ENCODE measurements at regions not wholly inside any gene's neighbourhood (a gene's known extent, or its start where the extent isn't known, plus 50 kb on each side); places are given as distances from the start of the nearest gene placed in this dataset.

DNA sequence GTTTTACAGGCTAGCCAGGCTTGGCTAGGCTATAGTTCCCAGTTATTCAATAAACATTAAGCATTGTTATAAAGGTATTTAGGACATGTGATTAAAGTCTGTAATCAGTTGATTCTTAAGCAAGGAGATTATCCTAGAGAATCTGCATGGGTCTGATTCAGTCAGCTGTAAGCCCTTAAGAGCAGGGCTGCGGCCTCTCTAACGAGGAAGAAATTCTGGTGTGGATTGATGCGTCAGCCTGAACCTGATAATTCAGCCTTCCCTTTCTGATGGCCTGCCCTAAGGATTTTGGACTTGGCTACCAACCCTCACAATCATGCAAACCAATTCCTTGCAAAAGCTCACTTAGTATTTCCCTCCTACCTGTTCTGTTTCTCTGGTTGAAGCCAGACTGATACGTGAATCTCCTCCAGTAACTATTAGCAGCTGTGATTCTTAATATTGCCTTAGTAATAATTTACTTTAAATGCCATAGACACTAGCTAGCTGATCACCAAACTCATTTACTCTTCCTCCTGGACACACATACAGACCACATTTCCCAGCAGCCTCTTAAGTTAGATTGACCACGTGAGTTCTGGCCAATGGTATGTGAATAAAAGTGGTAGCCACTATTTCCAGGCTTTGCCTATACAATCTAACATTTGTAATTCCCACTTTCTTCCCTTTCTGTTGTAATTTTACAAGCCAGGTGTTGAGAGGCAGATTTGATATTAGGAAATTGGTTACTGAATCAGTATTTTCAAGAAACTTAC is 678.0 kb upstream of the INTU start:
- Histone ChIP-seq H3K36me3 (no peaks in the 10 kb centered on the region), H3K9me3 (peaks cover 0 to 13% (median 0%) of the 10 kb centered on the region in 8 donors), H3K4me3 (no peak overlapping the region), H3K4me1 (no peaks in the 10 kb centered on the region), H3K27ac (no peak overlapping the region), H3K27me3 (replicated peaks in 1 of 7) (no peaks in the 10 kb centered on the region)
- 83 to 93% (median 90%) methylated on average over 5 of the region's 5 CpGs for WGBS, 5 donors
- TF ChIP-seq, protein P1, sequence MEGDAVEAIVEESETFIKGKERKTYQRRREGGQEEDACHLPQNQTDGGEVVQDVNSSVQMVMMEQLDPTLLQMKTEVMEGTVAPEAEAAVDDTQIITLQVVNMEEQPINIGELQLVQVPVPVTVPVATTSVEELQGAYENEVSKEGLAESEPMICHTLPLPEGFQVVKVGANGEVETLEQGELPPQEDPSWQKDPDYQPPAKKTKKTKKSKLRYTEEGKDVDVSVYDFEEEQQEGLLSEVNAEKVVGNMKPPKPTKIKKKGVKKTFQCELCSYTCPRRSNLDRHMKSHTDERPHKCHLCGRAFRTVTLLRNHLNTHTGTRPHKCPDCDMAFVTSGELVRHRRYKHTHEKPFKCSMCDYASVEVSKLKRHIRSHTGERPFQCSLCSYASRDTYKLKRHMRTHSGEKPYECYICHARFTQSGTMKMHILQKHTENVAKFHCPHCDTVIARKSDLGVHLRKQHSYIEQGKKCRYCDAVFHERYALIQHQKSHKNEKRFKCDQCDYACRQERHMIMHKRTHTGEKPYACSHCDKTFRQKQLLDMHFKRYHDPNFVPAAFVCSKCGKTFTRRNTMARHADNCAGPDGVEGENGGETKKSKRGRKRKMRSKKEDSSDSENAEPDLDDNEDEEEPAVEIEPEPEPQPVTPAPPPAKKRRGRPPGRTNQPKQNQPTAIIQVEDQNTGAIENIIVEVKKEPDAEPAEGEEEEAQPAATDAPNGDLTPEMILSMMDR (IDR thresholded peaks at IDR 0.05 in 8 of 11, conservative IDR thresholded peaks at IDR 0.05 in 3 of 11), result no peak
- TF ChIP-seq POLR2A (IDR thresholded peaks at IDR 0.05) (no peak), POLR2AphosphoS5 (IDR thresholded peaks at IDR 0.05) (no peak)
- intact Hi-C loops (cut with DNase I; ENCODE audit: low total_unique reads), result no loop called here
- DNase-seq, result no peak

DNA sequence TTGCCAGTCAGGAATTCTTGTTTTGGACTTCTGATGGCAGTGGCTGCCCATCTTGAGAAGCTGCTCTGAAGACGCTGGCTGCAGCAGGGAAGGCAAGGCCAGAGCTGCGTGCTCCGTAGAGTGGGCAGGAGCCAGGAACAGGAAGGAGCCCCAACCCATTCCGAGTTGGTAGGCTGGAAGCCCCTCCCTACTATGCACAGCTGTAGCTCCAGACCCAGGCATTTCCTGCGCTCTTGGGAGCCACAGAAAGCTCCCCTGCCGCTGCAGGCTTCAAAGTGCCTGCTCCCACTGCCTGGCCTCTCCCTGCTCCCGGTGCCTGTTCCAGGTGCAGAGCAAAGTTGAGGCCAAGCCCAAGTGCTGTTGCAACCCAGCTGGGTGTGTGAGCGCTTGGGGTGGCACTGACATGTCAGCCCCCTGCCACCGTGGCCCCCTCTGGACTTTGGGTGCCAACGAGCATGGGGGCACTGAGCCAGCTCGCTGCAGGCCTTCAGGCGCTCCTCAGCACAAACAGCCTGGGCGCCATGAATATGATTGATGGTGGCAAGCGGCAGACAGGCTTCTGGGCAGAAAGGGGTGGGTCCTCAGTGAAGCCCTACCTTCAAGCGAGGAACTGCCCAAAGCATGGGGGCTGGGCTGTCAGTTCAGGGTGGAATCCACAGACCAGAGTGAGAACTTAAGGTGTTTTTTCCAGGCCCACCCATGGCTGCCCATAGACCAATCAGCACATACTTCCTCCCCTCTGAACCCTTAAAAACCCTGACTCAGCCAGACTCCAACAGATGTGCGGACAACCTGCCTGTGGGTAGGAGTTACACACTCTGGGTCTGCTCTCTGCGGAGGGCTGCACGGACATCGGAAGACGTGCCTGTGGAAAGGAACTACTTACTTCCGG is 677.2 kb upstream of the INTU start:
- TF ChIP-seq, protein P1 (IDR thresholded peaks at IDR 0.05 in 8 of 11, conservative IDR thresholded peaks at IDR 0.05 in 3 of 11), result no peak
- TF ChIP-seq POLR2A (IDR thresholded peaks at IDR 0.05), result no peak
- TF ChIP-seq POLR2AphosphoS5 (IDR thresholded peaks at IDR 0.05), result no peak
- Histone ChIP-seq H3K9me3 (peaks cover 0 to 13% (median 0%) of the 10 kb centered on the region in 8 donors), H3K27ac (no peak overlapping the region), H3K36me3 (no peaks in the 10 kb centered on the region), H3K27me3 (replicated peaks in 1 of 7) (no peaks in the 10 kb centered on the region), H3K4me3 (no peak overlapping the region), H3K4me1 (no peaks in the 10 kb centered on the region)
- DNase-seq, result no peak
- 76 to 86% (median 81%) methylated on average over 18 to 21 of the region's 21 CpGs for WGBS, 5 donors
- intact Hi-C loops (cut with DNase I; ENCODE audit: low total_unique reads), result no loop called here

DNA sequence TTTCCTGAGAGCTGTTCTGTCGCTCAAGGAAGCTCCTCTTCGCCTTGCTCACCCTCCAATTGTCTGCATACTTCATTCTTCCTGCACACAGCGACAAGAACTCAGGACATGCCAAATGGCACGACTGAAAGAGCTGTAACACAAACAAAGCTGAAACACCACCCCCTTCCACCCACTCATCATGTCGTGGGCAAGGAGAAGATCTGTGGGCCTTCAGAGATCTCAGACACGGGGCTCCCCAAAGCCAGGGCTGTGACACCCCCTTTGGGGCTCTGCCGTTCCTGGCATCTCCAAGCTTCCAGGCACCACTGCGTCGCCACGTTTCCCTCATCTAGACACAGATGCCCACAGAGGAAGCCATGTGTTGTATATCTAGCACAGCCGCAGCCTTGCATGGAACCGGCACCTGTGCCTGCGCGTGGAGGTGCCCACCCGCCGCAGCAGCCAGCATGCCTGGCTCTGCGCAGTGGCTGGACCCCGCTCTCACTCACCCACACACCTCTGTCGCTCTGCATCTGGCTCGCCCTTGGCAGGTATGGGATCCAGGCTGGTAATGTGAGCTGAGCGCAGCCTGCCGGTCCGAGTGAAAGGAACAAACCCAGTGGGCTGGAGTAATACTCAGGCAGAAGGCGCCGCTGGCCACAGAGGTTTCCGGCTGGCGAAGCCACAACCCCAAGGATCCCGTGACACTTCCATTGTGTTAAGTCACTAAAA is 676.4 kb upstream of the INTU start:
- Histone ChIP-seq H3K4me3 (no peak overlapping the region), H3K27ac (no peak overlapping the region), H3K36me3 (no peaks in the 10 kb centered on the region), H3K27me3 (replicated peaks in 1 of 7) (no peaks in the 10 kb centered on the region), H3K4me1 (no peaks in the 10 kb centered on the region), H3K9me3 (peaks cover 0 to 13% (median 0%) of the 10 kb centered on the region in 8 donors)
- no peak for DNase-seq
- no peak for TF ChIP-seq POLR2AphosphoS5 (IDR thresholded peaks at IDR 0.05)
- 76 to 95% (median 88%) methylated on average over 18 to 28 of the region's 28 CpGs for WGBS, 5 donors
- intact Hi-C loops (cut with DNase I; ENCODE audit: low total_unique reads), result no loop called here

DNA sequence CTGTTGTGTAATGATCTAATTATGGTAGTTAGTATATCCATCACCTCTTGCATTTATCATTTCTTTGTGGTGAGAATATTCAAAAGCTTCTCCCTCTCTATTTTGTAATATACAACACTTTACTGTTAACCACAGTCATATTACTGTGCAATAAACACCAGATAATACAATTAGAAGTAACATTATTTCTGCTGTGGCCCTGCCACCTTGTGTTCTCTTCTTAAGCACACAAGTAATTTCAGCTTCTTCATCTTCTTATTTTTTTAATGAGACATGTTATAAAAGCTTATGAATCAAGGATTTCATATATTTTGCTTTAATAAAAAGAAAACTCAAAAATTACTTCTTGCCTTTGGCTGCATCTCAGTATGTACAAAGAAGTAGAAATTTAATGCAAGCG is 675.2 kb upstream of the INTU start:
- H3K27ac ChIP-seq, result no peak overlapping the region
- H3K36me3 ChIP-seq, result no peaks in the 10 kb centered on the region
- H3K4me3 ChIP-seq, result no peak overlapping the region
- peaks cover 0 to 13% (median 0%) of the 10 kb centered on the region in 8 donors for H3K9me3 ChIP-seq
- DNase-seq, result no peak
- no peaks in the 10 kb centered on the region for H3K27me3 ChIP-seq (replicated peaks in 1 of 7)
- intact Hi-C loops (cut with DNase I; ENCODE audit: low total_unique reads), result no loop called here
- no peaks in the 10 kb centered on the region for H3K4me1 ChIP-seq
- 91 to 98% (median 97%) methylated on average over 1 of the region's 1 CpG for WGBS, 5 donors
- TF ChIP-seq, protein P1 (IDR thresholded peaks at IDR 0.05 in 8 of 11, conservative IDR thresholded peaks at IDR 0.05 in 3 of 11), result no peak
- TF ChIP-seq POLR2AphosphoS5 (IDR thresholded peaks at IDR 0.05), result no peak
- TF ChIP-seq POLR2A (IDR thresholded peaks at IDR 0.05), result no peak

Measured in spleen (tissue), 11 donors.